ENCODE measurements at regions not wholly inside any gene's neighbourhood (a gene's known extent, or its start where the extent isn't known, plus 50 kb on each side); places are given as distances from the start of the nearest gene placed in this dataset.

GRCh38 chr4:152156442-152156841 is 379.4 kb downstream of the FBXW7 start:
- TF ChIP-seq ZBTB7A (IDR thresholded peaks at IDR 0.05; ENCODE audit: low read depth) (no peak), FOXM1 (IDR thresholded peaks at IDR 0.05; ENCODE audit: borderline replicate concordance, low read depth) (no peak), RAD21 (IDR thresholded peaks at IDR 0.05; ENCODE audit: low read depth) (no peak), USF1 (IDR thresholded peaks at IDR 0.05) (no peak), TEAD4 (IDR thresholded peaks at IDR 0.05) (no peak), TCF12 (IDR thresholded peaks at IDR 0.05; ENCODE audit: low read depth) (no peak), EP300 (IDR thresholded peaks at IDR 0.05; ENCODE audit: borderline replicate concordance) (no peak)
- TF ChIP-seq, protein P1, sequence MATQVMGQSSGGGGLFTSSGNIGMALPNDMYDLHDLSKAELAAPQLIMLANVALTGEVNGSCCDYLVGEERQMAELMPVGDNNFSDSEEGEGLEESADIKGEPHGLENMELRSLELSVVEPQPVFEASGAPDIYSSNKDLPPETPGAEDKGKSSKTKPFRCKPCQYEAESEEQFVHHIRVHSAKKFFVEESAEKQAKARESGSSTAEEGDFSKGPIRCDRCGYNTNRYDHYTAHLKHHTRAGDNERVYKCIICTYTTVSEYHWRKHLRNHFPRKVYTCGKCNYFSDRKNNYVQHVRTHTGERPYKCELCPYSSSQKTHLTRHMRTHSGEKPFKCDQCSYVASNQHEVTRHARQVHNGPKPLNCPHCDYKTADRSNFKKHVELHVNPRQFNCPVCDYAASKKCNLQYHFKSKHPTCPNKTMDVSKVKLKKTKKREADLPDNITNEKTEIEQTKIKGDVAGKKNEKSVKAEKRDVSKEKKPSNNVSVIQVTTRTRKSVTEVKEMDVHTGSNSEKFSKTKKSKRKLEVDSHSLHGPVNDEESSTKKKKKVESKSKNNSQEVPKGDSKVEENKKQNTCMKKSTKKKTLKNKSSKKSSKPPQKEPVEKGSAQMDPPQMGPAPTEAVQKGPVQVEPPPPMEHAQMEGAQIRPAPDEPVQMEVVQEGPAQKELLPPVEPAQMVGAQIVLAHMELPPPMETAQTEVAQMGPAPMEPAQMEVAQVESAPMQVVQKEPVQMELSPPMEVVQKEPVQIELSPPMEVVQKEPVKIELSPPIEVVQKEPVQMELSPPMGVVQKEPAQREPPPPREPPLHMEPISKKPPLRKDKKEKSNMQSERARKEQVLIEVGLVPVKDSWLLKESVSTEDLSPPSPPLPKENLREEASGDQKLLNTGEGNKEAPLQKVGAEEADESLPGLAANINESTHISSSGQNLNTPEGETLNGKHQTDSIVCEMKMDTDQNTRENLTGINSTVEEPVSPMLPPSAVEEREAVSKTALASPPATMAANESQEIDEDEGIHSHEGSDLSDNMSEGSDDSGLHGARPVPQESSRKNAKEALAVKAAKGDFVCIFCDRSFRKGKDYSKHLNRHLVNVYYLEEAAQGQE (IDR thresholded peaks at IDR 0.05; ENCODE audit: low read depth) = no peak
- TF ChIP-seq, protein P2, sequence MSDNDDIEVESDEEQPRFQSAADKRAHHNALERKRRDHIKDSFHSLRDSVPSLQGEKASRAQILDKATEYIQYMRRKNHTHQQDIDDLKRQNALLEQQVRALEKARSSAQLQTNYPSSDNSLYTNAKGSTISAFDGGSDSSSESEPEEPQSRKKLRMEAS (IDR thresholded peaks at IDR 0.05) = no peak

DNA sequence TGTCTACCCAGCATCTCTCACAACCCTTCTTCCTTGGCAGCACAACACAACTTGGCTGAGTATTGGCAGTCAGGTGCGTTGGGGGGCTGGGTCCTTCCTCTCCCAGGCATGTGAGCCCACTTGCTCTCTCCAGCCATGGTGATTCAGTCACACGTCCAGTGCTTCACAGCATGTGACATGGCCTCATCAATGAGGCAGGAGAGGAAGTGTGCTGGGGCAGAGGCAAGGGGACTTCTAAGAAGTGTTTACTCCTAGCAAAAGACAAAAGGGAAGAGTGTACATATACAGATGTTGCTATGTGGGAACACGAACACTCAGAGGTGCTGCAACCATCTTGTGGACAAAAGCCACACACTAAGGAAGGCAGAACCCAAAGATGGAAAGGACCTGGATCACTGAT is 380.8 kb downstream of the FBXW7 start:
- TF ChIP-seq EGR1 (IDR thresholded peaks at IDR 0.05) (no peak), CEBPB (IDR thresholded peaks at IDR 0.05) (no peak), FOXM1 (IDR thresholded peaks at IDR 0.05; ENCODE audit: borderline replicate concordance, low read depth) (no peak), YY1 (IDR thresholded peaks at IDR 0.05; ENCODE audit: low read depth) (no peak), RAD21 (IDR thresholded peaks at IDR 0.05; ENCODE audit: low read depth) (no peak), USF1 (IDR thresholded peaks at IDR 0.05) (no peak), TCF12 (IDR thresholded peaks at IDR 0.05; ENCODE audit: low read depth) (no peak), EP300 (IDR thresholded peaks at IDR 0.05; ENCODE audit: borderline replicate concordance) (no peak), NFIC (IDR thresholded peaks at IDR 0.05) (no peak), CREB1 (IDR thresholded peaks at IDR 0.05; ENCODE audit: low read depth) (no peak), TEAD4 (IDR thresholded peaks at IDR 0.05) (no peak), TAF1 (IDR thresholded peaks at IDR 0.05; ENCODE audit: low read depth) (no peak), ZBTB7A (IDR thresholded peaks at IDR 0.05; ENCODE audit: low read depth) (no peak)
- TF ChIP-seq, protein P1 (IDR thresholded peaks at IDR 0.05; ENCODE audit: low read depth) = no peak
- TF ChIP-seq, protein P2 (IDR thresholded peaks at IDR 0.05) = no peak

- TF ChIP-seq YY1 (IDR thresholded peaks at IDR 0.05; ENCODE audit: low read depth) (no peak), USF1 (IDR thresholded peaks at IDR 0.05) (no peak), TCF12 (IDR thresholded peaks at IDR 0.05; ENCODE audit: low read depth) (no peak), CEBPB (IDR thresholded peaks at IDR 0.05) (no peak), TAF1 (IDR thresholded peaks at IDR 0.05; ENCODE audit: low read depth) (no peak), EGR1 (IDR thresholded peaks at IDR 0.05) (no peak)
Measured at GRCh38 chr4:152154433-152154832, 381.5 kb downstream of the FBXW7 start.

DNA sequence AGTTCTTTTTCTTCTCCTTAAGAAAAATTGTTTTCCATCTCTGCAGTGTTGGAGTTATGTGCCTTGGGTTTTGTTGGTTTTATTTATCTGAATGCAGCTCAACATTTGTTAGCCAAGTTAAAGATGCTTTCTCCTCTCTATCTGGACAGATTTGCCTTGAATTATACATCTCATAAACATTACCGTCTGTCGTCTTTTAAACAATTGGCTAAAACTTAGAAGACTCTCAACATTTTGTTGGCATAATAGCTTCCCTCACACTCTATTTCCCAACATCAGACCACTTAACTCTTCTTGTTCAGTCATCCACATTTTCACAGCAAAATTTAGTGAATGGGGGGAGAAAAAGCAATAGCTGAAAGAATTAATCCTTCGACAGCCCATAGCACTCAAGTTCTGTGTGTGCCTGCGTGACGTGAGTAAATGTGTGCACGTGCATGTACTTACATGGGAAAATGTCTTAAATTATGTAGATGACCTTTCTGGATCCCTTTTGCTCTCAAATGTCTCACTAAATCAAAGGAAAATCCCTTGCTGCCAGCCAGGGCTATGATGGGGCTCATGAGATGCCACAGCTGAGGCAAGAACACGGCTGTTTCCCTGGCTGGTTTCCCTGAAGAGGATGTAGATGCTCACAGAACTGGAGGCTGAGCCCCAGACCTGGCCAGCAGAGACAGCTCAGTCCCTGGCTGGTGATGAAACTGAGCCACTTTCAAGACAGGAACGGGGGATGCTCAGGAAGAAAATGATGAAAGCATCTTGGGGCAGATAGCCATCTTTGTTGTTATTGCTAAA is 382.2 kb downstream of the FBXW7 start:
- no peak for TF ChIP-seq CREB1 (IDR thresholded peaks at IDR 0.05; ENCODE audit: low read depth)
- TF ChIP-seq NFIC (IDR thresholded peaks at IDR 0.05) = no peak
- TF ChIP-seq, protein P2 (IDR thresholded peaks at IDR 0.05) = no peak
- no peak for TF ChIP-seq TCF12 (IDR thresholded peaks at IDR 0.05; ENCODE audit: low read depth)
- no peak for TF ChIP-seq TEAD4 (IDR thresholded peaks at IDR 0.05)
- TF ChIP-seq EGR1 (IDR thresholded peaks at IDR 0.05) = no peak
- TF ChIP-seq RAD21 (IDR thresholded peaks at IDR 0.05; ENCODE audit: low read depth) = no peak
- TF ChIP-seq, protein P1 (IDR thresholded peaks at IDR 0.05; ENCODE audit: low read depth) = no peak
- TF ChIP-seq EP300 (IDR thresholded peaks at IDR 0.05; ENCODE audit: borderline replicate concordance) = no peak
- TF ChIP-seq TAF1 (IDR thresholded peaks at IDR 0.05; ENCODE audit: low read depth) = no peak
- no peak for TF ChIP-seq ZBTB7A (IDR thresholded peaks at IDR 0.05; ENCODE audit: low read depth)
- TF ChIP-seq USF1 (IDR thresholded peaks at IDR 0.05) = no peak
- no peak for TF ChIP-seq YY1 (IDR thresholded peaks at IDR 0.05; ENCODE audit: low read depth)
- TF ChIP-seq CEBPB (IDR thresholded peaks at IDR 0.05) = no peak
